Renal cortex interstitium (tissue), 11 donors: ENCODE measurements at regions not wholly inside any gene's neighbourhood (a gene's known extent, or its start where the extent isn't known, plus 50 kb on each side); places are given as distances from the start of the nearest gene placed in this dataset.

Source experiments
- DNase-seq, 11 donors: peaks; one replicate each; pipeline ENCODE4 v3.0.0-alpha.2; 2013; ENCODE audit warnings: low read depth in 9 of 11, low spot score in 4 of 11; ENCODE audit errors: extremely low read depth in 1 of 11

GRCh38 chr12:127351481-127352010, 915.4 kb upstream of the TMEM132C start:
- no peak for DNase-seq

- no peak for DNase-seq
Measured at GRCh38 chr12:127355061-127355841, 911.7 kb upstream of the TMEM132C start.

- DNase-seq, result no peak
Measured at GRCh38 chr12:127358888-127359287, 908.1 kb upstream of the TMEM132C start.

GRCh38 chr12:127360580-127360979, 906.4 kb upstream of the TMEM132C start:
- no peak for DNase-seq

GRCh38 chr12:127362121-127362520, 904.8 kb upstream of the TMEM132C start:
- no peak for DNase-seq

GRCh38 chr12:127363392-127363791, 903.6 kb upstream of the TMEM132C start:
- no peak for DNase-seq

GRCh38 chr12:127373559-127373958, 893.4 kb upstream of the TMEM132C start:
- DNase-seq, result no peak

- no peak for DNase-seq
Measured at GRCh38 chr12:127374447-127374846, 892.5 kb upstream of the TMEM132C start.

GRCh38 chr12:127381043-127381668, 885.8 kb upstream of the TMEM132C start:
- DNase-seq, result peak in 9 of 11 donors; percentile 10 to 33 (median 20)

GRCh38 chr12:127381681-127382080, 885.3 kb upstream of the TMEM132C start:
- no peak for DNase-seq

- DNase-seq, result no peak
Measured at GRCh38 chr12:127383281-127383680, 883.7 kb upstream of the TMEM132C start.

- no peak for DNase-seq
Measured at GRCh38 chr12:127386723-127387122, 880.2 kb upstream of the TMEM132C start.

- no peak for DNase-seq
Measured at GRCh38 chr12:127388985-127389384, 878.0 kb upstream of the TMEM132C start.

GRCh38 chr12:127389923-127390322, 877.0 kb upstream of the TMEM132C start:
- peak; percentile 26 to 70 (median 47) for DNase-seq

- no peak for DNase-seq
Measured at GRCh38 chr12:127393465-127393864, 873.5 kb upstream of the TMEM132C start.

GRCh38 chr12:127393896-127394295, 873.1 kb upstream of the TMEM132C start:
- DNase-seq, result no peak

GRCh38 chr12:127396734-127397133, 870.2 kb upstream of the TMEM132C start:
- DNase-seq, result no peak

- no peak for DNase-seq
Measured at GRCh38 chr12:127398016-127398710, 868.8 kb upstream of the TMEM132C start.

- DNase-seq, result no peak
Measured at GRCh38 chr12:127399451-127399850, 867.5 kb upstream of the TMEM132C start.

- DNase-seq, result no peak
Measured at GRCh38 chr12:127400221-127400620, 866.7 kb upstream of the TMEM132C start.
